ENCODE measurements at regions not wholly inside any gene's neighbourhood (a gene's known extent, or its start where the extent isn't known, plus 50 kb on each side); places are given as distances from the start of the nearest gene placed in this dataset.
"Not testable (repeated sequence)": the region's sequence is repeated elsewhere in the genome, so short reads cannot be mapped to it uniquely, and the experiment has no call there.

DNA sequence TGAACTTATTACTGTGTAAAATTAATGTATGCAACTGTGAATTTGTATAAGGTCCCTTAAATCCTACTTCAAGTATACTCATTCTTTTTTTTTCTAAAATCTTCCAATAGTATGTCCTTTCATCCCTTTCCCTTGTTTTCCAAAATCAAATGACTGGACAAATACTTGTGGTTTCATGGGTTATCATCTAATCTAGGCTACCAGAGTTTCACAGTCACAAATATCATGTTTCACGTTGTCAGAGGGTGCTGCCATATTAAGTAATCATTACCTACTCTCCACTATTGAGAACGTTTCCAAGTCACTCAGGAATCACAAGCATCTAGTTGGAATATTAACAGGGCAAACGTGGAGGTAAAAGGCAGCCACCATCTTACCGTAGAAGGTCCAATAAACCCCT is 1235.0 kb upstream of the TENM3 start:
- ATAC-seq (ENCODE audit: low read depth in 2 of 2) (no peak), DNase-seq (no peak)
- Histone ChIP-seq H3K36me3 (ENCODE audit: control insufficient read depth, insufficient read depth, low read length) (no peaks in the 10 kb centered on the region), H3K4me3 (ENCODE audit: low read depth, low read length) (no peak overlapping the region), H3K4me1 (ENCODE audit: control insufficient read depth, insufficient read depth, low read length, poor library complexity, severe bottlenecking) (no peaks in the 10 kb centered on the region), H3K27ac (ENCODE audit: insufficient read depth, low read length, poor library complexity, severe bottlenecking) (no peak overlapping the region), H3K27me3 (ENCODE audit: control insufficient read depth, insufficient read depth, low read length) (no peaks in the 10 kb centered on the region), H3K9me3 (ENCODE audit: control insufficient read depth in 2 of 2, low read length in 2 of 2) (peaks cover 0 to 2% of the 10 kb centered on the region in 2 experiments)
- Mint-ChIP-seq H3K4me1 (no peaks in the 10 kb centered on the region), H3K27me3 (no peaks in the 10 kb centered on the region), H3K36me3 (no peaks in the 10 kb centered on the region), H3K9me3 (peaks cover 3 to 21% (median 8%) of the 10 kb centered on the region in 7 donors), H3K27ac (no peak overlapping the region), H3K4me3 (no peak overlapping the region)

DNA sequence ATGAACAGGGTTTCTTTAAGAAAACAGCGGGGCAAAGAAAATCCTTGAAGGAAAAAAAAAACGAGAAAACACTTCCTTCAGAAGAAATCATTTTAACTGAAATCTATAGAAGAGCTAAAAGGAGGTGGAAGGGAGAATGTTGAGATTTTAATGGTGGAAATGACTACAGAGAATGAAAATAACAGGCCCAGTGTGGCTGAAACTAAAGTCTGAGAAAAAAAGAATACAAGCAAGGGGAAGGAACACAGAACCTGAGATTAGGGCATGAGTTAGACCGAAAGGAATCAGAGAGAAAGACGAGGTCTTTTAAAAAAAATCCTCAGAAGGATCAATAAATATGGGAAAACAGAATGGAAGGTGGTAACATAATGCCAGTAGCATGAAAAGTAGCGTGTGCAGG is 1230.0 kb upstream of the TENM3 start:
- Histone ChIP-seq H3K27me3 (ENCODE audit: control insufficient read depth, insufficient read depth, low read length) (no peaks in the 10 kb centered on the region), H3K4me1 (ENCODE audit: control insufficient read depth, insufficient read depth, low read length, poor library complexity, severe bottlenecking) (no peaks in the 10 kb centered on the region), H3K36me3 (ENCODE audit: control insufficient read depth, insufficient read depth, low read length) (no peaks in the 10 kb centered on the region), H3K4me3 (ENCODE audit: low read depth, low read length) (no peak overlapping the region), H3K9me3 (ENCODE audit: control insufficient read depth in 2 of 2, low read length in 2 of 2) (peaks cover 0 to 2% of the 10 kb centered on the region in 2 experiments), H3K27ac (ENCODE audit: insufficient read depth, low read length, poor library complexity, severe bottlenecking) (no peak overlapping the region)
- no peaks in the 10 kb centered on the region for H3K4me1 Mint-ChIP-seq
- no peak overlapping the region for H3K27ac Mint-ChIP-seq
- no peaks in the 10 kb centered on the region for H3K27me3 Mint-ChIP-seq
- DNase-seq (no peak), ATAC-seq (ENCODE audit: low read depth in 2 of 2) (no peak)
- peaks cover 2 to 24% (median 9%) of the 10 kb centered on the region in 7 donors for H3K9me3 Mint-ChIP-seq
- no peak overlapping the region for H3K4me3 Mint-ChIP-seq
- H3K36me3 Mint-ChIP-seq = no peaks in the 10 kb centered on the region

DNA sequence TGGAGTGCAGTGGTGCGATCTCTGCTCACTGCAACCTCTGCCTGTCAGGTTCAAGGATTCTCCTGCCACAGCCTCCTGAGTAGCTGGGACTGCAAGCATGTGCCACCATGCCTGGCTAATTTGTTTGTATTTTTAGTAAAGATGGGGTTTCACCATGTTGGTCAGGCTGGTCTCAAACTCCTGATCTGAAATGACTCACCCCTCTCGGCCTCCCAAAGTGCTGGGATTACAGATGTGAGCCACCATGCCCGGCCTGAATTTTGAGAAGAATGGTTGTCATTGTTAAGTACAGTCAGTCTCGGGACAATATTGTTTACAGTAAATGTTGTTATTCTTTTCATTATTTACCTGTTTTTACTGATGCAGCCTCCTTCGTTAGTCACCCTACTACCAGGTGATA is 1226.2 kb upstream of the TENM3 start:
- no peak overlapping the region for H3K4me3 Mint-ChIP-seq
- no peaks in the 10 kb centered on the region for H3K27me3 Mint-ChIP-seq
- H3K9me3 Mint-ChIP-seq = peaks cover 0 to 38% (median 13%) of the 10 kb centered on the region in 7 donors
- H3K27ac Mint-ChIP-seq = no peak overlapping the region
- ATAC-seq (ENCODE audit: low read depth in 2 of 2) = no peak
- H3K27ac ChIP-seq (ENCODE audit: insufficient read depth, low read length, poor library complexity, severe bottlenecking) = no peak overlapping the region
- H3K4me1 Mint-ChIP-seq = no peaks in the 10 kb centered on the region
- H3K9me3 ChIP-seq (ENCODE audit: control insufficient read depth in 2 of 2, low read length in 2 of 2) = peaks cover 0 to under 1% of the 10 kb centered on the region in 2 experiments
- H3K36me3 ChIP-seq (ENCODE audit: control insufficient read depth, insufficient read depth, low read length) = no peaks in the 10 kb centered on the region
- H3K4me1 ChIP-seq (ENCODE audit: control insufficient read depth, insufficient read depth, low read length, poor library complexity, severe bottlenecking) = no peaks in the 10 kb centered on the region
- no peak for DNase-seq
- no peaks in the 10 kb centered on the region for H3K27me3 ChIP-seq (ENCODE audit: control insufficient read depth, insufficient read depth, low read length)
- H3K36me3 Mint-ChIP-seq = no peaks in the 10 kb centered on the region
- H3K4me3 ChIP-seq (ENCODE audit: low read depth, low read length) = no peak overlapping the region

DNA sequence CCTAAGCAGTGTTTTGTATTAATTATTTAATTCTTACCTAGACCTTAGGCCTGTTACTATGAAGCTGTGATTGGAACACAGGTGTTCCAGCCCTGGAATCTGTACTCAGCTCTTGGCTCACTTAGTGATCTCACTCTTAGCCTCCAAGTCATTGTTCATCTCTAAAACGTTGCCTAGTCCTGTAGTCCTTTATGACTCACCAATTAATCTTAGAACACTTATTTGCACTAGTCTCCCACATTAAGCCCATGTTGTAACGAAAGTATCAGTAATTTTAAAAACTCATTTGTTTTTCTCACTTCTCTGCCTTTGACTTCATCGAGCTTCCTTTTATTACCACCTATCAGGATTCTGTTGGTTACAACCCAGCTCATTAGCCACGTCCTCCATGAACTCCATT is 1224.7 kb upstream of the TENM3 start:
- H3K4me1 Mint-ChIP-seq = no peaks in the 10 kb centered on the region
- DNase-seq (no peak), ATAC-seq (ENCODE audit: low read depth in 2 of 2) (no peak)
- H3K36me3 Mint-ChIP-seq = no peaks in the 10 kb centered on the region
- peaks cover 0 to 40% (median 10%) of the 10 kb centered on the region in 7 donors for H3K9me3 Mint-ChIP-seq
- no peak overlapping the region for H3K27ac Mint-ChIP-seq
- H3K4me3 Mint-ChIP-seq = no peak overlapping the region
- H3K9me3 ChIP-seq (ENCODE audit: control insufficient read depth in 2 of 2, low read length in 2 of 2) = peaks cover 0 to 1% of the 10 kb centered on the region in 2 experiments
- H3K4me3 ChIP-seq (ENCODE audit: low read depth, low read length) = no peak overlapping the region
- no peak overlapping the region for H3K27ac ChIP-seq (ENCODE audit: insufficient read depth, low read length, poor library complexity, severe bottlenecking)
- no peaks in the 10 kb centered on the region for H3K4me1 ChIP-seq (ENCODE audit: control insufficient read depth, insufficient read depth, low read length, poor library complexity, severe bottlenecking)
- H3K27me3 ChIP-seq (ENCODE audit: control insufficient read depth, insufficient read depth, low read length) = no peaks in the 10 kb centered on the region
- no peaks in the 10 kb centered on the region for H3K27me3 Mint-ChIP-seq
- no peaks in the 10 kb centered on the region for H3K36me3 ChIP-seq (ENCODE audit: control insufficient read depth, insufficient read depth, low read length)

DNA sequence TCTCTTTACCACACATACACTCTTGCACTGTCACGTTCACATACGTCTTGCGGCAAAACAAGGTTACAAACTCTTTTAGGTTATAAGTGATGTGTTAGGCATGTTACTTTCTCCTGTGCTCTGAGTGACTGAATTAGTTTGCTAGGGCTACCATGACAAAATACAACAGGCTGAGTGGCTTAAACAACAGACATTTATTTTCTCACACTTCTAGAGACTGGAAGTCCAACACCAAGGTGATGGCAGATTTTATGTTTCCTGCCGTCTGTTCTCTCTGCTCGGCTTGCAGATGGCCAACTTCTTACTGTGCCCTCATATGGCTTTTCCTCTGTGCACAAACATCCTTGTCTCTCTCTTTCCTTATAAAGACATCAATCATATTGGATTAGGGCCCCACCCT is 1224.3 kb upstream of the TENM3 start:
- no peak for DNase-seq
- no peaks in the 10 kb centered on the region for H3K27me3 Mint-ChIP-seq
- Histone ChIP-seq H3K4me3 (ENCODE audit: low read depth, low read length) (no peak overlapping the region), H3K27me3 (ENCODE audit: control insufficient read depth, insufficient read depth, low read length) (no peaks in the 10 kb centered on the region), H3K36me3 (ENCODE audit: control insufficient read depth, insufficient read depth, low read length) (no peaks in the 10 kb centered on the region), H3K9me3 (ENCODE audit: control insufficient read depth in 2 of 2, low read length in 2 of 2) (peaks cover 0 to 3% of the 10 kb centered on the region in 2 experiments), H3K4me1 (ENCODE audit: control insufficient read depth, insufficient read depth, low read length, poor library complexity, severe bottlenecking) (no peaks in the 10 kb centered on the region), H3K27ac (ENCODE audit: insufficient read depth, low read length, poor library complexity, severe bottlenecking) (no peak overlapping the region)
- ATAC-seq (ENCODE audit: low read depth in 2 of 2) = no peak
- H3K9me3 Mint-ChIP-seq = peaks cover 0 to 36% (median 8%) of the 10 kb centered on the region in 7 donors
- H3K27ac Mint-ChIP-seq = no peak overlapping the region
- H3K4me3 Mint-ChIP-seq = no peak overlapping the region
- H3K4me1 Mint-ChIP-seq = no peaks in the 10 kb centered on the region
- no peaks in the 10 kb centered on the region for H3K36me3 Mint-ChIP-seq

DNA sequence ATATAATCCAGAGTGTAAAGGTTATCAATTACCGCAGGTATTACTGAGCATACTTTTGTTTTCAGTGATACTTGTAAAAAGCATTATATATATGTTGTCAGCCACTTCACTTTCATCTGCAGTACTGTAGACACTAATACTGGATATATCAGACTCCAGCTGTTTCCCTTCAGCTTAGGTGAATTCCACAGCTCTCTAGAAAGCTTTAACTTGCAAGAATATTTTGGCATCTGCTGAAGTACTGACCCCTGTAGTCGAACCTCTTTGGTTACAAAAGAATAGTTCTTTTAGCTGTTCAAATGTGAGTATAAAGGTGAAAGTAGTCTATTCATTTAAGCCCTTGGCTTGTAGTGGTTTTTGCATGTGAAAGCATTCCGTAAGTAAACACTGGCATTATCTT is 1222.7 kb upstream of the TENM3 start:
- Mint-ChIP-seq H3K9me3 (peaks cover 0 to 35% (median 8%) of the 10 kb centered on the region in 7 donors), H3K27me3 (no peaks in the 10 kb centered on the region), H3K4me1 (no peaks in the 10 kb centered on the region), H3K36me3 (no peaks in the 10 kb centered on the region), H3K27ac (no peak overlapping the region), H3K4me3 (no peak overlapping the region)
- Histone ChIP-seq H3K4me3 (ENCODE audit: low read depth, low read length) (no peak overlapping the region), H3K9me3 (ENCODE audit: control insufficient read depth in 2 of 2, low read length in 2 of 2) (peaks cover 0 to 3% of the 10 kb centered on the region in 2 experiments), H3K27me3 (ENCODE audit: control insufficient read depth, insufficient read depth, low read length) (no peaks in the 10 kb centered on the region), H3K36me3 (ENCODE audit: control insufficient read depth, insufficient read depth, low read length) (no peaks in the 10 kb centered on the region), H3K27ac (ENCODE audit: insufficient read depth, low read length, poor library complexity, severe bottlenecking) (no peak overlapping the region), H3K4me1 (ENCODE audit: control insufficient read depth, insufficient read depth, low read length, poor library complexity, severe bottlenecking) (no peaks in the 10 kb centered on the region)
- no peak for DNase-seq
- ATAC-seq (ENCODE audit: low read depth in 2 of 2) = no peak

DNA sequence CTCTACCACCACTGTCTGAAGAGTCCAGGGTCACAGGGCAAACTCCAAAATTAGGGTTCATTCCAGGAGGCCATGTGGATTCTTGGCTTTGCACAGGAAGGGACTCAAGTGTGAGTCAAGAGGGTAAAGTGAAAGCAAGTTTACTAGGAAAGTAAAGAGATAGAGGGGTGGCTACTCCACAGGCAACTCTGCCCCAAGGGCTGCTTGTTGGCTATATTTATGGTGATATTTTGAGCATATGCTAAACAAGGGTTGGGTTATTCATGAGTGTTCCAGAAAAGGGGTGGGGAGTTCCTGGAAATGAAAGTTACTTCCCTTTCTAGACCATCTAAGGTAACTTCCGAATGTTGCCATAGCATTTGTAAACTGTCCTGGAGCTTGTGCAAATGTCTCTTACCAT is 1222.0 kb upstream of the TENM3 start:
- Histone ChIP-seq H3K9me3 (ENCODE audit: control insufficient read depth in 2 of 2, low read length in 2 of 2) (peaks cover 0 to 3% of the 10 kb centered on the region in 2 experiments), H3K4me1 (ENCODE audit: control insufficient read depth, insufficient read depth, low read length, poor library complexity, severe bottlenecking) (no peaks in the 10 kb centered on the region), H3K27ac (ENCODE audit: insufficient read depth, low read length, poor library complexity, severe bottlenecking) (no peak overlapping the region), H3K4me3 (ENCODE audit: low read depth, low read length) (no peak overlapping the region), H3K27me3 (ENCODE audit: control insufficient read depth, insufficient read depth, low read length) (no peaks in the 10 kb centered on the region), H3K36me3 (ENCODE audit: control insufficient read depth, insufficient read depth, low read length) (no peaks in the 10 kb centered on the region)
- no peak overlapping the region for H3K27ac Mint-ChIP-seq
- no peaks in the 10 kb centered on the region for H3K27me3 Mint-ChIP-seq
- no peak for ATAC-seq (ENCODE audit: low read depth in 2 of 2)
- H3K9me3 Mint-ChIP-seq = peaks cover 0 to 38% (median 8%) of the 10 kb centered on the region in 7 donors
- no peak overlapping the region for H3K4me3 Mint-ChIP-seq
- H3K4me1 Mint-ChIP-seq = no peaks in the 10 kb centered on the region
- H3K36me3 Mint-ChIP-seq = no peaks in the 10 kb centered on the region
- no peak for DNase-seq

DNA sequence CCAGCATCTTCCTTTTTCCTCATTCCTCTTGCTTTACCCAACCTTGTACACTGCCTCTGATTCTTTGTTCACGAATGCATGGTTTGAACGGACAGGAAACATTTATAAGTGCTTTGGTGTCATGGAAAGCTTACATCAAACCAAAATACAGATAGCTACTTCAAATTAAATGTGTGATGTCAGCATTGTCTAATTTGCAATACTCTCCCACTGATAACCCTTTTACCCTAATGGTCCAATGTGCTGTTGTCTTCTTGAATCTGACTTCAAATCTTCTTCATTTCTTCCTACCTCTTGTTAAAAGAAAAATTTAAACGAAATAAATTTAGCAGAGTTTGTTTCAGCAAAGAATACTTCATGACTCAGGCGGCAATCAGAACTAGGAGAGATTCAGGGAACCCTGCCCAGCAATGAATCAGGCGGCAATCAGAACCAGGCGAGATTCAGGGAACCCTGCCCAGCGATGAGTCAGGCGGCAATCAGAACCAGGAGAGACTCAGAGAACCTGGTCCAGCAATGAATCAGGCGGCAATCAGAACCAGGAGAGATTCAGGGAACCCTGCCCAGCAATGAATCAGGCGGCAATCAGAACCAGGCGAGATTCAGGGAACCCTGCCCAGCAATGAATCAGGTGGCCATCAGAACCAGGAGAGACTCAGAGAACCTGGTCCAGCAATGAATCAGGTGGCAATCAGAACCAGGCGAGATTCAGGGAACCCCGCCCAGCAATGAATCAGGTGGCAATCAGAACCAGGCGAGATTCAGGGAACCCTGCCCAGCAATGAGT is 1212.9 kb upstream of the TENM3 start:
- not testable (repeated sequence) for H3K27me3 ChIP-seq (ENCODE audit: control insufficient read depth, insufficient read depth, low read length); H3K36me3 ChIP-seq (ENCODE audit: control insufficient read depth, insufficient read depth, low read length); DNase-seq; H3K36me3 Mint-ChIP-seq; H3K4me1 ChIP-seq (ENCODE audit: control insufficient read depth, insufficient read depth, low read length, poor library complexity, severe bottlenecking); H3K27ac ChIP-seq (ENCODE audit: insufficient read depth, low read length, poor library complexity, severe bottlenecking); H3K4me1 Mint-ChIP-seq; H3K4me3 Mint-ChIP-seq; ATAC-seq (ENCODE audit: low read depth in 2 of 2); H3K9me3 ChIP-seq (ENCODE audit: control insufficient read depth in 2 of 2, low read length in 2 of 2); H3K4me3 ChIP-seq (ENCODE audit: low read depth, low read length); H3K27me3 Mint-ChIP-seq
- Mint-ChIP-seq H3K27ac (peak overlapping the region in 1 of 3 donors; percentile 40), H3K9me3 (peaks cover 0 to 26% (median 13%) of the 10 kb centered on the region in 7 donors)
